ENCODE measurements at regions not wholly inside any gene's neighbourhood (a gene's known extent, or its start where the extent isn't known, plus 50 kb on each side); places are given as distances from the start of the nearest gene placed in this dataset.

DNA sequence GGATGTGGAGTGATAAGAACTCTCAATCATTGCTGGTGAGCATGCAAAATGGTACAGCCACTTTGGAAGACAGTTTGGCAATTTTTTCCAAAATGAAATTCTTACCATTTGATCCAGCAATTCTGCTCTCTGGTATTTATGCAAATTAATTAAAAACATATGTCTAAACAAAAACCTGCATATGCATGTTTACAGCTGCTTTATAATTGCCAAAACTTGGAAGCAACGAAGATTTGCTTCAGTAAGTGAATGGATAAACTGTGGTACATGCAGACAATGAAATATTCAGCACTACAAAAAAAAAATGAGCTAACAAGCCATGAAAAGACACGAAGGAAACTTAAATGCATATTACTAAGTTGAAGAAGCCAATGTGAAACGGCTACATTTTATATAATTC lies 55.5 kb upstream of the SMLR1 start:
- no peak for DNase-seq

DNA sequence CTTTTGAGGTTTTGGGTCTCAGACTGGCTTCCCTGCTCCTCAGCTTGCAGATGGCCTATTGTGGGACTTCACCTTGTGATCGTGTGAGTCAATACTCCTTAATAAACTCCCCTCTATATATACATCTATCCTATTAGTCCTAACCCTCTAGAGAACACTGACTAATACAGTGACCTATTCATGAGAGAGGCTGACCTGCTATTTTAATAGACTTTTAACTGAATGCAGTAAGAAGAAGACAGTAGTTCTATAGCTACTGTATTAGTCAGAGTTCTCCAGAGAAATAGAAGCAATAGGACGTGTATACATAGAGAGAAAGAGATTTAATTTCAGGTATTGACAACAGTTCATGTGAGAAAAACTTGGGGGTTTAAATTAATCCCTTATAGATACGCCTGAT lies 53.3 kb upstream of the SMLR1 start:
- no peak for DNase-seq

DNA sequence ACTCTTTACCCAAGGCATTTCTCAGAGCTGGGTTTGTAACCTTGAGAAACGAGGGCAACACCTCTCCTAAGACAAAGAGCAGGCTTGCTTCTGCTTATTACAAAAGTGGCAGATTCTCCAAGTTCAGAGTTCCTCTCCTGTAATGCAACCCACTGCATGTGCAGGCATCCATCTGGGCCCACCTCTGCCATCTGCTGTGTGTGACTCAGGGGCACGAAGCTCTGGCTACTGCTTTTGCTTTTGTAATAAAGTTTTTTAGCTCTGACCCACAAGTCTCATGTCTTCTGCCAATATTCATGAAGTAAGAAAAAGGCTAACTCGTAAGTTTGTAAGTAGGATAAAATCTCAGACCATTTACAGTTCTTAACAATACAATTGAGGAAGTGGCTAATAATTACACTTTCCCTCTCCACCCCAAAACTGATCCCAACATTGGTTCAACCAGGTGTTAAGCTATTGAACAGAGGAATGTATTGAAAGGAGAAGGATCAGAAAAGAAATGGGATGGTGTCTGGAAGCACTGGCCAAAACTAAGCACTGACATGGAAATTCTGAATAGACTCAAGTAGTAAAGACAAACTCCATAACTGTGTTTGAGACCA lies 51.7 kb upstream of the SMLR1 start:
- no peak for DNase-seq

DNA sequence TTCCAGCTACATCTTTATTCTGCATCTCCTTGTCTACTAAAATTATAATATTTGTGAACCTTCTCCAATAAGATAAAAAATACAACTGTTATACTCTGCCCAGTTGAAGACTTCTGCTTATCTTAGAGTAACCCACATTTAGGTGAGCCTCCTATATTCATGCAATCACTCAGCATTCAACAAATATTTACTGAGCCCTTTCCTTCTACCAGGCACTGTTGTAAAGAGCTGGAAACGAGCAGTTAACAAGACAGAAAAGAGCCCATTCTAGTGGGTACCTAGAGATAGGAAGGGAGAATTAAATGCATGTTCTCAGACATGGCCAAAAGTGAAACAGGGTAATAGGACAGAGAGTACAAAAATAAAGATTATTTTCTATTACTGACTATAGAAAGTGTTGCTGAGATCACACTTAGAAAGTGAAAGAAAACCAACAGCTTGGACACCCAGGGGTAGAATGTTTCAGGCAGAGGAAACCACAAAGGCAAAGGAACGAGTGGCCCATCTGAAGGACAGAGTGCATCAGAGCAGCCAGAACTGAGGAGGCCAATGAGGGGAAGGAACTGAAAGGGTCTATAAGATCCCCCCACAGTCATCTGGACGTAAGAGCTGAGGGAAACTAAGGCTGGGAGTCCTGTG lies 50.8 kb upstream of the SMLR1 start:
- no peak for DNase-seq
